Liver (tissue), 3 donors: ENCODE measurements at regions not wholly inside any gene's neighbourhood (a gene's known extent, or its start where the extent isn't known, plus 50 kb on each side); places are given as distances from the start of the nearest gene placed in this dataset.

Source experiments
- CTCF ChIP-seq: fragments of 150-350 bp; IDR thresholded peaks from 2 replicates; pipeline ENCODE4 v1.5.1; 2017; ENCODE audit warnings: improper control_type of control experiment, low read depth, low read length; ENCODE audit not compliant: missing input control
- FOXA1 ChIP-seq: IDR thresholded peaks from 2 replicates; pipeline ENCODE4 v1.6.1; 2016; ENCODE audit warnings: antibody characterized with exemption
- GABPA ChIP-seq, 2 donors: IDR thresholded peaks in 1 of 2; conservative IDR thresholded peaks in 1 of 2; 2 replicates each; pipeline ENCODE4 v1.6.1; 2016; ENCODE audit warnings: antibody characterized with exemption in 2 of 2, mild to moderate bottlenecking in 1 of 2, moderate library complexity in 1 of 2
- MAX ChIP-seq: IDR thresholded peaks from 2 replicates; pipeline ENCODE4 v1.6.1; 2016; ENCODE audit warnings: antibody characterized with exemption
- NR2F2 ChIP-seq: IDR thresholded peaks from 2 replicates; pipeline ENCODE4 v1.6.1; 2016; ENCODE audit warnings: antibody characterized with exemption
- YY1 ChIP-seq: IDR thresholded peaks from 2 replicates; pipeline ENCODE4 v1.6.1; 2016; ENCODE audit warnings: antibody characterized with exemption, mild to moderate bottlenecking
- donor health status: healthy.
- donor health status: healthy.

- TF ChIP-seq YY1 (no peak), GABPA (IDR thresholded peaks at IDR 0.05 in 1 of 2, conservative IDR thresholded peaks at IDR 0.05 in 1 of 2) (no peak), CTCF (no peak), NR2F2 (no peak), FOXA1 (no peak), MAX (no peak)
Measured at GRCh38 chr3:151538456-151539393, 77.9 kb upstream of the IGSF10 start.
